NCI-H187 (cell line): ENCODE measurements at regions not wholly inside any gene's neighbourhood (a gene's known extent, or its start where the extent isn't known, plus 50 kb on each side); places are given as distances from the start of the nearest gene placed in this dataset.

ENCODE experiments used
- DNase-seq, 2 experiments: peaks; one replicate each; lab custom pipeline; 2025; lab: John Stamatoyannopoulos, UW

DNA sequence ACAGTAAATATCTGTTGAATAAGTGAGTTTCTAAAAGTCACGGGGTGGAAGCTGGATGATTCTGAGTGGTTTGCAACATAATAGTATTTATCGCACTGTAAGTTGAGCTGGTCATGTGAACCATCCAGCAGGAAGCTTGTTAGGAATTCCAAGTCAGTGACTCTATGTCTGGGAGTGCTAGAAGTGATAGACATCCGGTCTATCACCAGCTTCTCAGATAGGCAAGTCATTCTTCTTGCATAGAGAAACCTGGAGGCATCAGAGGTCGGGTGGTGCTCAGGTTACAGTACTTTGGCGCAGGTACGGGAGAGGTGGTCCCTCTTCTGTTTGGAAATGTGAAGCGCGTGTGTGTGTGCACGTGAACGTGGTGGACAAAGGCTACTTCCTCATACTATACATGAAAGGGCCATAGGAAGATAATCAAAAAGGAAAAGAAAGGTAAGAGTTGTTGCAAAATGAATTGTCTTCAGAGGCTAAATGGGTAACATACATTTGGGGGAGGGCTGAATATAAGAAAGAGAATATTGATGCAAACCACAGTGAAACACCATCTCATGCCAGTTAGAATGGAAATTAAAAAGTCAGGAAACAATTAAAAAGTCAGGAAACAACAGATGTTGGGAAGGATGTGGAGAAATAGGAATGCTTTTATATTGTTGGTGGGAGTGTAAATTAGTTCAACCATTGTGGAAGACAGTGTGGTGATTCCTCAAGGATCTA is 299.3 kb upstream of the ZFP64 start:
- DNase-seq = no peak

DNA sequence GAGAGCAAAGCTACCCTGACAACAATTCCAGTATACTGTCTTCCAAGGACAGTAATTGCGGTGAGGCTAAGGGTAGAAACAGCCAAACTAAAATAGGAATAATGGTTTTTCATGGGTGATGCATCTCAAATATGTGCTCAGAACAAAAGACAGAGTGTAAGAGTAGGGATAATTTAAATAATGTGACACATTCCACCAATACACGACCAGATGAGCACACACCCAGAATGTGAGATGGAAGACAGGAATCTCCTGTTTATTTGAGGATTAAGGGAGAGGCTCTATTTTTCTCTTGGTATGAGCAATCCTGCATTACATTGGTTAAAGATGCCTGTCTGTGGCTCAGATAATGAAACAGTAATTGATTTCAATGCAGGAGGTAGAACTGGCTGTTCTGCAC is 292.9 kb upstream of the ZFP64 start:
- DNase-seq = no peak

DNA sequence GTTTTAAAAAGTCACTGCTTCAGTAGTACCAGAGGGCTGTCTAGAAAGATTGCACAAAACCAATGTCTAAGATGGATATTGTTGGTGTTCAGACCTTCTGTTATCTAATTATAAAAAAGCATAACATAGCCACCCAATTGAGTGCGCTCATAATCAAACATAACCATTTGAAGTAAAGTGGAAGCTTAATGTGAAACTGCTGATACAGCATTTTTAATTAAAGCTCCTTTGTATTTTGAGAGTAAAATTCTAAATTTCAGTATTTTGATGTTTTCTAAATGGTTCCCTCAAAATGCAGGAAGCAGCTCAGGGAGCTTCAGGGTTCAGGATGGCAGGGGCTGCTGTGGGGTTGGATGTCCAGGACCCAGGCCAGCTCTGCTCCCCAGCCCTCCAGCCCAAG is 291.8 kb upstream of the ZFP64 start:
- DNase-seq = no peak

DNA sequence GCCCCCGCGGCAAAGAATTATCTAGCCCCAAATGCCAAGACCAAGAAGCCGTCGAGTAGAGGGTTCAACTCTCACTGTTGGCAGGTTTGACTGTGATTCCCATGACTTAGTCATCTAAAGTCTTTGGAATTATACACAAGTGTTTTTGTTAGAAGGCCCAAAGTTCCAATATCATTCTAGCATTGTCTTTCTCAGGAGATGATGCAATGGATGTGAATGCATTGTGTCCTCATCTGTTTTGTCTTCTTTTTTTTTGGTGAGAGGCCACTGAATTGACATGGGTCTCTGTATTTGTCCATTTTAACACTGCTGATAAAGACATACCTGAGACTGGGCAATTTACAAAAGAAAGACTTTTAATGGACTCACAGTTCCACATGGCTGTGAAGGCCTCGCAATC is 290.5 kb upstream of the ZFP64 start:
- DNase-seq = no peak

DNA sequence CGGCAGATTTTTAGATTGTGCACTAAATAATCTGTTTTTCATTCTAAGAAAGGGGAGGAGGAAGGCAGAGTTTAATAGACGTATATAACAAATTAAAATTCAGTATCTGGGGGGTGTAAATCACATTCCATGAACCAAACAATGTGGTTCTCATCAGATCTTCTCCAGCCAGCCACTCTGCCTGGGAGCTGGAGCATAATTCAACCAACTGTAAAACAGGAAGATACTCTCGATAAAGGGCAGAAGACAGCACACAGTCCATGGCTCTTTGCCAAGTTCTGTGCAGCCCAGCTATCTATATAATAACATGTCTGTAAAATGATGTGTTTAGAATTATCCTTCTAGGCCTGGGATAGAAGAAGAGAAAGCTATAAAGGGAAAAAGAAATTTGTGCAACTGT is 289.9 kb upstream of the ZFP64 start:
- DNase-seq = no peak

DNA sequence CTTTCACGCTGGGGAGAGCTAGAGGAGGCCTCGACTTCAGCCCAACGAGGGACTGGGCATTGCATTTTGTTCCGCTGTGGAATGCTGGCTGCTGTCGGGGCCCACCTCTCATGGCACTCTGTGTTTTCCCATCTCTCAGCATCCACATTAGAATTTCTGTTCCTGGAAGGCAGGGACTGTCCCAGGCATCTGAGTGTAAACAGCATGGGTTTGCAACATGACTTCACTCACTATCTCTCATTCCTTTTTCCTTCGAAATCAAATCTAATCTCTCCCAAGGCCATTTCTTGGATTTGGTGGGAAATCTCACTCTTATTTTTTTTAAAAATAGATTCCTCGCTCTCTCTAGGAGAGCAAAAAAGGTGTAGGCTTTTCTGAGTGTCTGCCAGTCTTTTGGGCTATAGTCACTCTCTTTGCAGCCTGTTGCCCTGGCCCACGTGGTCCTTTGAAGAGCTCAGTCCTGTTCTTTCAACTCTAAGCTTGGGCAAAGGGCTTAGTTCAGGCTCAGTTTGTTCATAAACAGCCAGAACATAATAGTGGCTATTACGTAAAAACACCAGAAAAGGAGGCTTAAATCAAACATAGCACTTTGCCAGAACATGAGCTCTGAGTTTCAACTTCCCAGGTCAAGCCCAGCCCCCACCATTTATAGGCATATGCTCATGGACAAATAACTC is 284.6 kb upstream of the ZFP64 start:
- DNase-seq = no peak

DNA sequence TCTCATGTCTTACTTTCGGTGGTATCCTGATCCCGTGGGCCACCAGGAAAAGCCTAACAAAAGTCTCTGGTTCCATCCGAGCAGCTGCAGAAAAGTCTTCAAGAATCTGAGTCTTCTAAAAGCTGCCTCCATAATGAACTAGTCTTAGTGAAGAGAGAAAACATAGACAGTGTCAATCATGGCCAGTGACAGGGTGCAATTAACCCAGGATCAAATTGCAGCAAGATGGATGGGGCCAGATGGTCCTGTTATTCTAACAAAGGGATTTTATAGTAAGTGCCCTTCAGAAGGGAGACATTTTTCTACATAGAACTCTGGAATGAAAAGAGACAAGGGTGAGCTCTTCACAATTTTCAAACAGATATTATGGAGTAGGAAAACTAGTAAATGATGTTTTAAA is 281.6 kb upstream of the ZFP64 start:
- DNase-seq = no peak

DNA sequence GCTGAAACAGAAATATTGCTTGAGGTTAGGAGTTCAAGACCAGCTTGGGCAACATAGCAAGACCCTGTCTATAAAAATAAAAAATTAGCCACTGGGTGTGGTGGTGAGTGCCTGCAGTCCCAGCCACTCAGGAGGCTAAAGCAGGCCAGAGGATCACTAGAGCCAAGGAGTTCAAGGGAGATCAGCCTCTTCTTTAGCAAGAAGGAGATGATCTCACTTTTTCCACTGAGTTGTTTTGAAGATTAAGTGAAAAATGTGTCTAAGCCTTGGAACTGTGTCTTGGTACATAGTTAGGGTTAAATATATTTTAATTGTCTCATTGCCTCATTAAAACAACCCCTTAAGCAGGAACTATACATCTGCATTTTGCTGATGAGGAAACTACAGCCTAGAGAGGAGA is 279.0 kb upstream of the ZFP64 start:
- no peak for DNase-seq

DNA sequence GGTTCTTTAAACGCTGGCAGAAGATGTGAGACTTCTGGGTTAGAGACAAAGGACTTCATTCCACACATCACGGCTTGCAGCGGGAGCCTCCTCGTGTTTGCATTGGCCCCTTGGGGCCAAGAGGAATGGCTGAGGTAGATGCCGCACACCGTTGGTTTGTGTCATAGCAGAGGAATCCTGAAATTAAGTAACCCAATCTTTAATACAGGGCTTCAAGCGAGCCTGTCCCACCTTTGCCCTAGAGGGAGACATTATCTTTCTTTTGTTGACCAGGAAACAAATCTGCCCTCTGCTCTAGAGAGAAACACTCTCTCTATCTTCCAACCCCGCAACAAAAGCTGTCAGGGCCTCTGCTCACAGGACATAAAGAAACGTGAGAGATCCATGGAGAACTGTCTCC is 277.5 kb upstream of the ZFP64 start:
- DNase-seq = no peak

DNA sequence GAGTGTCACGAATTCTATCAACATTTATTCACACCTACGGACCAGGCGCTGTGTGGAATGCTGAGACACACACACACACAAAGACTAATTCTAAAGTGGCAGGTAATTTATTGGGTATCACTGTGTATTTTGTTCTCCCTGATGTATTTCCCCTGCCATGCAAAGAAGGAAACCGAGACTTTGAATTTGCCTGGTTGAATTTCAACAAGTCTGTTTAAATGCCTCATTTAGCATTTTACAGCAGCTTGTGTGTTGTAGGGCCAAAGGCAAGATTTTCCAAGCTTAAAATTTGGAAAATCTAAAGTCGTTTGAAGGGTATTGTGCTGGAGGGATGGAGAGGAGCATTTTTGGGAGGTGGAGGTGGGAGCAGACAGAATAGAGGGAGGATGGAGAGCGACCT is 274.4 kb upstream of the ZFP64 start:
- DNase-seq = no peak

DNA sequence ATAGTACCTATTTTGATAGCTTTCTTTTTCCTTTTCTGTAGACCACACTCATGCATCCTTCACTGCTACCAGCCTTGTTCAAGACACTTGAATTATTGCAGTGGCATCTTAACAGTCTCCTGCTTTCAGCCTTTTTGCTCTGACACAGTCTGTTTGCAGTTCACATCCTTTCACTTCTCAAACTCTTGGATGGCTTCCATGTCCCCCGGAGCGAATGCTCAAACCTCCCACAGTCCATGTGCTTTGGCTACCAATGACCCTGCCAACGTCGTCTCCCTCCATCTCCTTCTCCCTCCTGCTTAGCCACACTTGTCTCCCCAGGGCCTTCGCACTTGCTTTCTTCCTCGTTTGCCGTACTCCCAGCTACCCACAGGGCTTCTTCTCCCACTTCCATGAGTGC is 270.0 kb upstream of the ZFP64 start:
- DNase-seq = no peak

DNA sequence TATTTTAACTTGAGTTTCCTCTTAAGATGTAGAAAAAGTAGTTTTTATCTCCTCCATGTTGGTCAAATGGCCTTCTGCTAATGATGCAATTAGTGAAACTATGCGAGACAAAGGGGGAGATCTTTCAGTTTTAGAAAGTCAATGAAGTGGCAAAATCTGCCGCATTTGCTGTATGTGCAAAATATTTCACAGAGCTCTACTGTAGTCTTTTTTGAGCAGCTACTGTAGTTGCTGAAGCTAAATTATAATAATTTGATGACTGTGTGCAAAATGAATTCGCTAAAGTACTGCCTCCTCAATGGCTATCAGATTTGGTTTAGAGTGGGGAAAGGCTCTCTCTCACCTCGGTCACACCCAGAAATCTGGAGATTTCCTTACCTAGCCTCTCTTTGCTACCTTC is 267.6 kb upstream of the ZFP64 start:
- DNase-seq = no peak

DNA sequence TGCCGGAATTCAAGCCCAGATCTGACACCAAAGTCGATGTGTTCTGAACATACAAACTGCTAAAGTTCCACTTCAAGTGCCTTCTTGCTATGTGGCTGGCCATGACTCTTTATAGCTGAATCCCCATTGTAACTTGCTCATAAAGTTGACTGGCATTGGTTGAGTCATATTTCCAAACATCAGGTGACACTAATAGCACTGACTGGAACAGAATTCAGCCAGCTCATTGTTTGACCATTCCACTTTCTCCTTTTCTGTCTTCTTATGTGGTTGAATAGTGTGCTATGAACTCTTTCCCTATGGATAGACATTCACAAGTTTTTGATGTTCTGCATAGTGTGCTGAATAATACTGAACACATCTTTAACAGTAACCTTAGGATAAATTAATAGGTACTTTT is 266.2 kb upstream of the ZFP64 start:
- DNase-seq = no peak

DNA sequence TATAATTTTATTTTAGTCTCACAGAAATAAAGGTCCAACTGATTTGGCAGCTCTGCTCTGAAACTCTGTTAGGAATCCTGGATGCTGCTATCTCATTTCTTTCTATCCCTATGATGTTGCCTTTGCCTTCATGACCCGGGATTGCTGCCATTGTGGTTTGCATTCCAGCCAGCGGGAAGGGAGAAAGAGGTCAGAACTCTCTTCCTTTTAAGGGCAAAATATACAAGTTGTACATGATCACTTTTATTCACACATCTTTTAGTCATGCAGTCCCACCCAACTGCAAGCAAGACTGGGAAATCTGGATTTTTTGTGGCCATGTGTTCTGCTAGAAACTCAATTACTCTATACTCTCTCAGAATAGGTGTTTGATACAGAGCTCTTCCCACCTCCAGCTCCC is 263.1 kb upstream of the ZFP64 start:
- DNase-seq = no peak

DNA sequence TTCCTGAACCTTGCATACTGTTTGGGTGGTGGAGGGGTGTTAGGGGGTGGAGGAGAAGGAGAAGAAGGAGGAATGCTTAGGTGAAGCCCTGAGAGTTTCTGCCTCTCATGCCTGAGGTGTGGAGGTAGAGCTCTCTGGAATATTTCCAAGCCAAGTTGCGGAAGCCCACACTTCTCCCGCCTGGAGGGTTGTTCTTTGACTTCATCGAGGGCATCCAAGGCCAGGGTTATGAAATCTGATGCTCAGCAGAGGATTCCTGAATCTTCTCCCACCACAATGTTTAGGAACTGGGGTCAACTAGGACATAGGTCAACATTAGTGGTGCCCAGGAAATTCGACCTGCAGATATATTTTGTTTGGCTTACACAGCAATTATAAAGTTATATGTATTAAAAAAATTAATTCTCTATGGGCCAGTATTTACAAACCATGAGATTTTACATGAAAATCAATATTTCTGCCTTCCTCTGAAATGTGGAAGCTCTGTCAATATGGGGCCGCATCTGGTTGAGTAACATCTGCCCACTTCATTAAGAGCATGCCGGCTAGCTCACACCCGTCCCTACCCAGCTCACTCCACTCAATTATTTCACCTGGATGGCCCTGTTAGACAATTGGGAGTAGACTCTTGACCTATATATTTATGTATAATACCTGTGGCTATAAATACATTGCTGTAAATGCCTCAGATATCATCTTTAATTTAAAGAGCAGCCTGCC is 257.1 kb upstream of the ZFP64 start:
- no peak for DNase-seq

DNA sequence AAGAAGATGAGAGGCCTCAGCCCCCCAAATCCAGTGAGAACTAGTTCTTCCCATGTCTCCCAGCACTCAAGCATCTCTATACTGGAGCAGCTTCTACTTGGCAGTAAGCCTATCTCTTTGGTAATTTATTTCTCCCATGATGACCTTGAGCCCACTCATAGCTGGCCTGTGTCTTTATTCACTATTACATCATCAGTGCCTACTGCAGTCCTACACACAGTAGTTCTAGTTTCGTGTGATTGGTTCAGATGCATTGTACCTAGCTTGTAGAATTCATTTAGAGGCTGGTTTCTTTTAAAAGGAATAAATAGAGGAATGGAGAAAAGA is 255.6 kb upstream of the ZFP64 start:
- DNase-seq = no peak

DNA sequence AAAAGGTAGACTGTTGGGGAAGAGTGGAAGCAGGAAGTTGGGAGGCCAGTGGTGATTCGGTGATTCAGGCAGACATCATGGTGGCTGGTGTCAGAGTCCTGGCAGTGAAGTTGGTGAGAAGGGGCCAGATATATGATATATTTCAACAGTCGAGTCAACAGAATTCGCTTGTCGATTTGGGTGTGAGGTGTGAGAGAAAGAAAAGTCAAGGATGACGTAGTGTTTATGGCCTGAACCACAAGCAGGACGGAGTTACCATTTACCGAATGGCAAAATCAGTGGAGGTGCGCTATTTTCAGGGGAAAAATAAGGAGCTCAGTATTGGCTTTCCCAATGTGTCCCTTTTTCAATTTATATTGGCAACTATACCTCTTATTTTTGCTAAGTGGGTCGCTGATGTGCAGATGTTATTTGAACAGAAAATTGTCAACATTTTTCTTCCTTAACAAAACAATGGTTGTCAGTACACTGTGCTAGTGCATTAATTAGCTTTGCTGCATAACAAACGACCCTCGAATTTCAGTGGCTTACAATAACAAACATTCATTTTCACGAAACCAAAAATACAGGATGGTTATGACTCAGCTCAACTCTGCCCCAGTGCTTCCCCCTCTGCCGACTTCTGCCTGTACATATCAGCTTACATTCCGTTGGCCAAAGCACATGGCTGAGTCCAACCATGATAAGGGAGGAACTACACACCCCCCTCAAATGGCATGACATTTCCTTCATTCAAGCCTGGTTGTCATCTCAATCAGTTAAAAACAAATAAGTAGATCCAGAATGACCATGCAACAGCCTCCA is 255.0 kb upstream of the ZFP64 start:
- DNase-seq = no peak

DNA sequence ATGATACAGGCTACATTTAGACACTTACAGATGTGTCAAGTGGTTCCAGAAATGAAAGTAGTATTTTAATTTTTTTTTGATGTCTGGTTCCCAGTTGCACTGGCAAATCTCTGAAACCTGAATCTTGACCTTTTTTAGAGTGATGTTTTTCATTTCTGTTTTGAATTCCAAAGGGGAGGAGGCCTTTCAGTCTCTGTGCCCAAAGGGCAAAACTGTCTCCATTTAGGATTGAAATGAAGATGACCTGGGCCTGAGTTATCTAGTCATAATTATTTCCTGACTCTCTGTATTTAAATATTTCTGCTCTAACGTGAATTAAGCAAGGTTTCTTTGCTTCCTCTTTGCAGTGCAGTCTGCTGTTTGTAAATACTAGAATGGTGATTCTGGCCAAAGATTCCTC is 252.9 kb upstream of the ZFP64 start:
- no peak for DNase-seq

DNA sequence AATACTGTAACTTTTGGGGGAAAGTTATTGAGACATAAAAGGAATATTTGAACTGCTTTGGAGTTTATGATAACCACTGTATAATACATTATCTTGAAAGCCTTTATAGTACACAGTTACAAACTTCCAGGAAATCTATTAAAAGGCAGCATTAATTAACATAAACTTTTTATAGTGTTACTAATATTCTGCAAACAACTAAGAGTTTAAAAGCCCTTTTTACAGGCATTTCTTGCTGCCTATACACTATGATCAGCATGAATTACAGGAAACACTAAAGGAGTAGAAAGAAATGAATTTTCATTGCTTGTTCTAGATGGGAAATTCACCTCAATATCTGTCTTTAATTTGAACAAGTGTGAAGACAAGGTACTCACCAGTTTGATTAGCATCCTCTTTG is 252.3 kb upstream of the ZFP64 start:
- no peak for DNase-seq

DNA sequence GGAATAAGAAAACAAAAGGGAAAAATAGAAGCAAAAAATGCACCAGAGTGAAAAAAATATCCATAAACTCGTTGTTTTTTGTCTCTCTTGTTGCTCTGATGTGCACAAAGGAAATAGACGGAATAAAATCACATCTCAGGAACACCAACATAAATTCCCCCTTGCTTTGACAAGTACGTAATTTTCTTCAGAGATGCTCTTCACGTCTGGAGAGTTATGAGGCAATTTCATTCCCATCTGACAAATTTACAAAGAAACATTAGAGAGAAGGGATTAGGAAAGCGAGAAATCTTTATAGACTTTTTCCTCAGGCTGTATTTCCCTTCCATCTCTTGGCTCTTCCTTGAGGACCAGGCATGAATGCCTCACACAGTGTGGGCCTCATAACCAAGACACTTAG is 250.1 kb upstream of the ZFP64 start:
- DNase-seq = no peak

DNA sequence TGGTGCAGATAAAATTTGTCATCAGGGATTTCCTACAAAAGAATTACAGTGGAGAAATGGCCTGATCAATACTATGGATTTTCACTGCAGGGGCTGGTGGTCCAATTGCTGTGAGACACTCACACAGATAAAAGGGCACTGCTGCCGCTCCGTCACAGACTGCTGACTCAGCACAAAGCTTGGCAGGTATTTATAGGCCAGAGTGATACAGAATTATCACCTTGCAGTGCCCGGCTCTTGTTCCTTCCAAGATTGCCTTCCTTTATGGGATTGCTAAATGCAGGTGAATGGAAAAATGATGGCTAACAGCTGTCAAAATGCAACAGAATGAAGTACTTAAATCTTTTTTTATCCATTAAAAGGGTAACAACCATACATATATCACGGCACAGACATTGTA is 247.8 kb upstream of the ZFP64 start:
- no peak for DNase-seq

DNA sequence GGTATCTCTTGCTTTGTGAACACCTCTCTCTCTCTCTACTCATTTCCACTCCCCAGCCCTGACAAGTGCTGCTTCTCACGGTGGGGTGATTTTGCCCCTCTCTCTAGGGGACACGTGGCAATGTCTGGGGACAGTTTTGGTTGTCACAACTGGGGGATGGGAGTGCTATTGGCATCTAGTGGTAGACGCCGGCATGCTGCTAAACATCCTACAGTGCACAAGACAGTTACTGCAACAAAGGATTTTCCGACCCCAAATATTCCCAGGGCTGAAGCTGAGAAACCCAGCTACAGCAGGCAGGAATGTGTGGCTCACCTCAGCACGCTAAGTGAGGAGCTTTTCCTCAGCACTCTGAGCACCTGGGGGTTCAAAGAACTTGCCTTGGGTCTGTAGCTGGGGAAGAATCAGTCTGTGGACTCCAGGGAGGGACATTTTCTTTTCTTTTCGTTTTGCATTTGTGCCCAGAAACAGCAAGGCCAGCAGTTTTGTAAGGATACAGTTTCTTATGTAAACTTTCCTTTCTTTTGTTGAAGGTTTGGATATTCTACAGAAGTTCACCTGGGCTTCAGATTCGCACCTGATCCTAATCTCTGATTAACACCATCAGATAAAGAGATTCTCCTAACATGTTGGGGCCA is 246.9 kb upstream of the ZFP64 start:
- DNase-seq = no peak
